ENCODE measurements at regions not wholly inside any gene's neighbourhood (a gene's known extent, or its start where the extent isn't known, plus 50 kb on each side); places are given as distances from the start of the nearest gene placed in this dataset.

DNA sequence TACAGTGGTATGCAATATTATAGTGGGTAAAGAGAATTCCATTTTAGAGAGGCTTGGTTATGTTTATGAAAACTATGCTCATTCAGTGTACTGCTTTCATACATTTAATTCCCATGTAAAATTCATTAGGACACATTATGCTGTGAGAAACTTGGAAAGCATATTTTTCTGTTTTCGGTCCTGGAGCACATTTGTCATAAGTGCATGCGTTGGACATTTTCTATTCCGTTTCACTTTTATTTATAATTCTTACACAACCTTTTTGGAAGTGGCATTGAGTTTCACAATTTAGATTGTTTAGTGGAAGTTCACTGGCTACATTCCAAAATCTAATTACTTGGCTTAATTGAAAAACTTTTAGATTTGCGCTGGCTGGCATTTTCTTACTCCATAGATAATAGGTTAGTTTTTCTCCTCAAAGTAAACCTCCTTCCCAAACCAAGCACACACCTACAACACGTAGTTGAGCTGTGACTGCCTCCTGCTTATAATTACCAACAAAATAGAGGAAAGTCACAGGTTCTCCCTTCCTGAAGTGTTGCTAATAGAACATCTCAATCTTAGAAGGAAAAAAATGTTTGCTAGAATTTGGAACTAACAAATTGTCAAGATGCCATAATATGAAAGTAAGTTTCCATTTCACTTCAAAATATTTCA, 938.5 kb downstream of the TRHDE start:
- H3K27ac ChIP-seq (ENCODE audit: low read depth in 1 of 2, low read length in 2 of 2): no peak overlapping the region
- H2AFZ ChIP-seq (ENCODE audit: insufficient read depth, low read depth, low read length, poor library complexity, severe bottlenecking): no peak overlapping the region
- no peak overlapping the region for H3K4me2 ChIP-seq (replicated peaks; ENCODE audit: extremely low read depth, low read length, poor library complexity, severe bottlenecking)
- TF ChIP-seq, protein P1, sequence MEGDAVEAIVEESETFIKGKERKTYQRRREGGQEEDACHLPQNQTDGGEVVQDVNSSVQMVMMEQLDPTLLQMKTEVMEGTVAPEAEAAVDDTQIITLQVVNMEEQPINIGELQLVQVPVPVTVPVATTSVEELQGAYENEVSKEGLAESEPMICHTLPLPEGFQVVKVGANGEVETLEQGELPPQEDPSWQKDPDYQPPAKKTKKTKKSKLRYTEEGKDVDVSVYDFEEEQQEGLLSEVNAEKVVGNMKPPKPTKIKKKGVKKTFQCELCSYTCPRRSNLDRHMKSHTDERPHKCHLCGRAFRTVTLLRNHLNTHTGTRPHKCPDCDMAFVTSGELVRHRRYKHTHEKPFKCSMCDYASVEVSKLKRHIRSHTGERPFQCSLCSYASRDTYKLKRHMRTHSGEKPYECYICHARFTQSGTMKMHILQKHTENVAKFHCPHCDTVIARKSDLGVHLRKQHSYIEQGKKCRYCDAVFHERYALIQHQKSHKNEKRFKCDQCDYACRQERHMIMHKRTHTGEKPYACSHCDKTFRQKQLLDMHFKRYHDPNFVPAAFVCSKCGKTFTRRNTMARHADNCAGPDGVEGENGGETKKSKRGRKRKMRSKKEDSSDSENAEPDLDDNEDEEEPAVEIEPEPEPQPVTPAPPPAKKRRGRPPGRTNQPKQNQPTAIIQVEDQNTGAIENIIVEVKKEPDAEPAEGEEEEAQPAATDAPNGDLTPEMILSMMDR (IDR thresholded peaks at IDR 0.05): no peak
- no peaks in the 10 kb centered on the region for H3K27me3 Mint-ChIP-seq (ENCODE audit: low read depth in 3 of 3)
- no peaks in the 10 kb centered on the region for H3K27me3 ChIP-seq (ENCODE audit: control insufficient read depth in 2 of 2, insufficient read depth in 2 of 2, low read length in 2 of 2)
- H3K9me3 ChIP-seq (replicated peaks in 1 of 2; ENCODE audit: control insufficient read depth in 1 of 2, insufficient read depth in 1 of 2, low read length in 2 of 2): no peaks in the 10 kb centered on the region
- H3K9ac ChIP-seq (ENCODE audit: insufficient read depth, low read length, poor library complexity, severe bottlenecking): no peak overlapping the region
- no peak for DNase-seq
- no CpG with 5 or more reads among the region's 5 CpGs for WGBS (ENCODE audit: insufficient coverage)
- H3K4me3 Mint-ChIP-seq: no peak overlapping the region
- H3K9me3 Mint-ChIP-seq: peaks cover 0 to 7% (median 3%) of the 10 kb centered on the region in 7 donors
- H4K20me1 ChIP-seq (ENCODE audit: insufficient read depth, low read length): no peaks in the 10 kb centered on the region
- no peaks in the 10 kb centered on the region for H3K4me1 ChIP-seq (ENCODE audit: control insufficient read depth in 1 of 2, insufficient read depth in 2 of 2, low read length in 2 of 2)
- H3K79me2 ChIP-seq (ENCODE audit: insufficient read depth, low read length): no peaks in the 10 kb centered on the region
- intact Hi-C loops (cut with micrococcal nuclease): no loop called here
- H3K4me3 ChIP-seq (replicated peaks in 1 of 3; ENCODE audit: low read depth in 2 of 3, low read length in 3 of 3): no peak overlapping the region
- no peaks in the 10 kb centered on the region for H3K36me3 ChIP-seq (replicated peaks in 1 of 2; ENCODE audit: control insufficient read depth in 1 of 2, insufficient read depth in 2 of 2, low read length in 2 of 2)
- H3K27ac Mint-ChIP-seq: no peak overlapping the region
- H3K4me1 Mint-ChIP-seq: no peaks in the 10 kb centered on the region
- no peaks in the 10 kb centered on the region for H3K36me3 Mint-ChIP-seq

DNA sequence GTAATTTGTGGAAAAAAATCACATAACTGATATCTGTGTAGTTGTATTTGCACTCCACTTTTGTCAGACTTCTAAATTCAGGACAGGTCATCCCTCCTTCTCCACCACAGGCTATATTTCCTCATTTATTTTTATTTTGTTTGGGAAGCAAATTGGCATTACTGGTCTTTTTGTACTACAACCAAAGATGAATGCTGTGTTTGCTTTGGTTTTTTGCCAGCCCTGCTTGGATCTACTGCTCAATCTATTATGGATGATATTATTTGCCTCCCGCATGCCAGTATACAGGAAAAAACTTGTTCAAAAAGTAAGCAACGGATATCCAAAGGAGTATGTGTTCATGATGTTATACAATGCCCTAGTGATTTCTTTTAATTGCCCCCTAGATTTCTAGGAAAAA, 948.8 kb downstream of the TRHDE start:
- no peak for DNase-seq
- Histone ChIP-seq H3K79me2 (ENCODE audit: insufficient read depth, low read length) (no peaks in the 10 kb centered on the region), H3K27ac (ENCODE audit: low read depth in 1 of 2, low read length in 2 of 2) (no peak overlapping the region), H3K27me3 (ENCODE audit: control insufficient read depth in 2 of 2, insufficient read depth in 2 of 2, low read length in 2 of 2) (no peaks in the 10 kb centered on the region), H3K9ac (ENCODE audit: insufficient read depth, low read length, poor library complexity, severe bottlenecking) (no peak overlapping the region), H3K9me3 (replicated peaks in 1 of 2; ENCODE audit: control insufficient read depth in 1 of 2, insufficient read depth in 1 of 2, low read length in 2 of 2) (peaks cover 5% of the 10 kb centered on the region in 2 donors), H3K4me3 (replicated peaks in 1 of 3; ENCODE audit: low read depth in 2 of 3, low read length in 3 of 3) (no peak overlapping the region), H3K36me3 (replicated peaks in 1 of 2; ENCODE audit: control insufficient read depth in 1 of 2, insufficient read depth in 2 of 2, low read length in 2 of 2) (no peaks in the 10 kb centered on the region), H4K20me1 (ENCODE audit: insufficient read depth, low read length) (no peaks in the 10 kb centered on the region), H3K4me1 (ENCODE audit: control insufficient read depth in 1 of 2, insufficient read depth in 2 of 2, low read length in 2 of 2) (no peaks in the 10 kb centered on the region), H3K4me2 (replicated peaks; ENCODE audit: extremely low read depth, low read length, poor library complexity, severe bottlenecking) (no peak overlapping the region), H2AFZ (ENCODE audit: insufficient read depth, low read depth, low read length, poor library complexity, severe bottlenecking) (no peak overlapping the region)
- no CpG with 5 or more reads among the region's 2 CpGs for WGBS (ENCODE audit: insufficient coverage)
- no peak overlapping the region for H3K4me3 Mint-ChIP-seq
- no peak overlapping the region for H3K27ac Mint-ChIP-seq
- no peaks in the 10 kb centered on the region for H3K36me3 Mint-ChIP-seq
- intact Hi-C loops (cut with micrococcal nuclease): no loop called here
- no peaks in the 10 kb centered on the region for H3K4me1 Mint-ChIP-seq
- TF ChIP-seq, protein P1 (IDR thresholded peaks at IDR 0.05): no peak
- peaks cover 1 to 9% (median 2%) of the 10 kb centered on the region in 7 donors for H3K9me3 Mint-ChIP-seq
- H3K27me3 Mint-ChIP-seq (ENCODE audit: low read depth in 3 of 3): no peaks in the 10 kb centered on the region

Measured in CD14-positive monocyte (primary cell).